Endometrium (tissue), 2 donors: ENCODE measurements at regions not wholly inside any gene's neighbourhood (a gene's known extent, or its start where the extent isn't known, plus 50 kb on each side); places are given as distances from the start of the nearest gene placed in this dataset.
"Not testable (repeated sequence)": the region's sequence is repeated elsewhere in the genome, so short reads cannot be mapped to it uniquely, and the experiment has no call there.

ENCODE experiments used
- FAIRE-seq: peaks from 2 replicates; lab custom pipeline; 2012; peaks lifted over from hg19 to GRCh38; lab: Jason Lieb, UNC
- donor health status: control.
- donor health status: control.

- FAIRE-seq, result no peak
Measured at GRCh38 chr2:52289741-52290140, 1257.8 kb upstream of the NRXN1 start.

- FAIRE-seq, result no peak
Measured at GRCh38 chr2:52288596-52288995, 1256.7 kb upstream of the NRXN1 start.

- no peak for FAIRE-seq
Measured at GRCh38 chr2:52269696-52270485, 1238.0 kb upstream of the NRXN1 start.

GRCh38 chr2:52264911-52265310 is 1233.0 kb upstream of the NRXN1 start:
- FAIRE-seq, result peak; percentile 46

GRCh38 chr2:52264488-52264887 is 1232.6 kb upstream of the NRXN1 start:
- no peak for FAIRE-seq

- FAIRE-seq, result peak; percentile 63
Measured at GRCh38 chr2:52260904-52261303, 1229.0 kb upstream of the NRXN1 start.

- not testable (repeated sequence) for FAIRE-seq
Measured at GRCh38 chr2:52258967-52259366, 1227.0 kb upstream of the NRXN1 start.

GRCh38 chr2:52258038-52258437 is 1226.1 kb upstream of the NRXN1 start:
- no peak for FAIRE-seq

- FAIRE-seq, result no peak
Measured at GRCh38 chr2:52253416-52253980, 1221.6 kb upstream of the NRXN1 start.

GRCh38 chr2:52238782-52239181 is 1206.8 kb upstream of the NRXN1 start:
- no peak for FAIRE-seq

- FAIRE-seq, result no peak
Measured at GRCh38 chr2:52222128-52222527, 1190.2 kb upstream of the NRXN1 start.

GRCh38 chr2:52220393-52220792 is 1188.5 kb upstream of the NRXN1 start:
- no peak for FAIRE-seq

GRCh38 chr2:52210611-52211010 is 1178.7 kb upstream of the NRXN1 start:
- no peak for FAIRE-seq

GRCh38 chr2:52210161-52210560 is 1178.2 kb upstream of the NRXN1 start:
- FAIRE-seq, result no peak

- FAIRE-seq, result no peak
Measured at GRCh38 chr2:52194342-52194741, 1162.4 kb upstream of the NRXN1 start.

- no peak for FAIRE-seq
Measured at GRCh38 chr2:52193804-52194203, 1161.9 kb upstream of the NRXN1 start.

- no peak for FAIRE-seq
Measured at GRCh38 chr2:52192656-52193055, 1160.7 kb upstream of the NRXN1 start.

GRCh38 chr2:52181080-52181479 is 1149.1 kb upstream of the NRXN1 start:
- no peak for FAIRE-seq

- no peak for FAIRE-seq
Measured at GRCh38 chr2:52178845-52179244, 1146.9 kb upstream of the NRXN1 start.

- peak; percentile 51 for FAIRE-seq
Measured at GRCh38 chr2:52145005-52145404, 1113.1 kb upstream of the NRXN1 start.

- no peak for FAIRE-seq
Measured at GRCh38 chr2:52144590-52144989, 1112.7 kb upstream of the NRXN1 start.

GRCh38 chr2:52141076-52141475 is 1109.1 kb upstream of the NRXN1 start:
- no peak for FAIRE-seq

- FAIRE-seq, result no peak
Measured at GRCh38 chr2:52139241-52139640, 1107.3 kb upstream of the NRXN1 start.

- no peak for FAIRE-seq
Measured at GRCh38 chr2:52135235-52135634, 1103.3 kb upstream of the NRXN1 start.
